Superior temporal gyrus (tissue), 1 donor: ENCODE measurements at regions not wholly inside any gene's neighbourhood (a gene's known extent, or its start where the extent isn't known, plus 50 kb on each side); places are given as distances from the start of the nearest gene placed in this dataset.

Experiments
- DNase-seq: peaks from one replicate; pipeline ENCODE4 v3.0.0-alpha.2; 2016; ENCODE audit errors: extremely low spot score

DNA sequence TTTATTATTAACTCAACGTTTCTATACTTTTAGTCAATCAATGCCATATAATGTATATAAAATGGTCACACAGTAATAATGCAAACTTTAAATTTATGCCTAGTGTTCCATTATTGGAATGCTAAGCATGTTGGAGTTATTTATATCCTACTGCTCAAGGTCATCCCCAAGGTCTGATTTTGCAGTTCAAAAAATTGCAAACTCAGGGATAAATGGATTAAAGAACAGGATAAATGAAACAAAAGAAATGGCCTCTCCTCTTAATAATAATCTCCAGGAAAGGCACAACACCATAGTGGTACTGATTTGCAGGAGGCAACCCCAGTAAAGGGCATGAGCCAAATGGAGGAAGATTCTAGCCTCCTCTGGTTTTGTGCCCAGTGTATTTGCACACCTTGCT is 436.4 kb downstream of the EPHA4 start:
- no peak for DNase-seq

DNA sequence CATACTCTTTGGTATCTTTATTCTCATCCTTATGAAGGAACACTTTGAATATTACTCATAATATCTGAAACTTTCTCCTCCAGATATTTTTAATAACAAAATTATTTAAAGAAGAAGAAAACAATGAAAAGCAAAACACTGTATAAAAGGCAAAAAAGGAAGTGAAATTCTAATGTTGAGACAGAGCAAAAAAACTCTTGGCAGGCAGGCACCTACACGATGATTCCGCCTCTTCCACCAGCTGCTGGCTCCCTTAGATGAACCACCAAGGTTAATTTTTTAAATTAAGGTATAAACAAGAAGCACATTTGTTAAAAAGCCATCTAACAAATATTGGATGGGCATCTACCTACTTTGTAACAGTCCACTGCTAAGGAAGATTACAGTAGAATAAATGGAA is 434.7 kb downstream of the EPHA4 start:
- no peak for DNase-seq

DNA sequence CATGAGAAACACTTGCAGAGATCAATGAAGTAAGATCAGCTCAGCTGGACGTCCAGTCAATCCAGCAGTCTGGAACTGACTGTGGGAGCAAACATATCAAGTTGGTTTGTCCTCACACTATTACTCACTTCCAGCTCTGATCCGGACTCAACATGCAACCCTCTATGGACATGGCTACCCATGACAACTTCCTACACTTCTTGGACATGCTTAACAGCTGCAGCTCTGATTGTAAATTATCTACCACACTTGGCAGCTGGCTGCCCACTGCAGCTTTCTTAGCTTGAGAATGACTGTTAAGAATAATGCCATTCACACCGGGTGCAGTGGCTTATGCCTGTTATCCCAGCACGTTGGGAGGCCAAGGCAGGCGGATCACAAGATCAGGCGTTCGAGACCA is 429.8 kb downstream of the EPHA4 start:
- DNase-seq = no peak

DNA sequence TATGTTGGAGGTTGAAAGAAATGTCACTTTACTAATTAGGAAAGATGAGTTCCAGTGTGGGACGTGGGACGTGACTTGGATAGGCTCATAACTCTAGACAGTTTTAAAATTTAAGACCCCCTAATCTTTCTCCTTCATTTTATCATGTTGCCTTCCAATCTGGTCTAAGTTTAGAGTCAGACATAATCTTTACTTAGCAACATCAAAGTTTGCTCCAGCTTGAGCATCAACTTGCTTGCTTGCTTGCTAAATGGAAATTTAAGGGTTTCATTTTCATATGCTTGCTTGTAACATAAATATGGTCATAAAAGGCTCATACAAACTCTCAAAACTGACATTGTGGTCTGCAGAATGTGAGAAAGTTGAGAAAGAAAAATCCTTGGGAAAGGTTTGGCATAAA is 428.9 kb downstream of the EPHA4 start:
- no peak for DNase-seq

DNA sequence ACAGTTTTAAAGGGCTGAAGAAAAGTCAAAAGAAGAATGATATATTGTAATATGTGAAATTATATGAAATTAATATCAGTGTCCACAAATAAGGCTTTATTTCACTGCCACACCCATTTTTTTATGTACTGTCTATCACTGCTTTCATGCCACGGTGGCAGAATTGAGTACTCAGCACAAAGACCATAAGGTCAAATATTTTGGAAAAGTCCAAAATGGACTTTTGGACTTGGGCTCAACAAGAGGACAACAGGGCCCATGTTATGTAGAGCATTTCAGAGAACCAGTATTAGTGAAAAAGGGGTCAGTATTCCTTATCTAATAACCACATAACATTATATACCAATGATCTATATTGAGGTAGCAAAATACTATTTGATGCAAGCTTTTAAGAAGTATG is 427.2 kb downstream of the EPHA4 start:
- DNase-seq = no peak

DNA sequence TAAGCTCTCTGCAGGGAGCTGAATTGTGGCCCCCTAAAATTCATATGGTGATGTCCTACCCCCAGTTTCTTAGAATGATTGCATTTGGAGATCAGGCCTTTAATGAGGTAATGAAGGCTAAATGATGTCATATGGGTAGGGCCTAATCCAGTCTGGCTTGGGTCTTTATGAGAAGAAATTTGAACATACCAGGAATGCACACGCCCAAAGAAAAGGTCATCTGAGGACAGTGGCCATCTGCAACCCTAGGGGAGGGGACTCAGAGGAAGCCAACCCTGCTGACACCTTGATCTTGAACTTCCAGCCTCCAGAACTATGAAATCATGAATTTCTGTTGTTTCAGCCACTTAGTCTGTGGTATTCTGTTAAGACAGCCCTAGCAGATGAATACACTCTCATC is 426.7 kb downstream of the EPHA4 start:
- no peak for DNase-seq

DNA sequence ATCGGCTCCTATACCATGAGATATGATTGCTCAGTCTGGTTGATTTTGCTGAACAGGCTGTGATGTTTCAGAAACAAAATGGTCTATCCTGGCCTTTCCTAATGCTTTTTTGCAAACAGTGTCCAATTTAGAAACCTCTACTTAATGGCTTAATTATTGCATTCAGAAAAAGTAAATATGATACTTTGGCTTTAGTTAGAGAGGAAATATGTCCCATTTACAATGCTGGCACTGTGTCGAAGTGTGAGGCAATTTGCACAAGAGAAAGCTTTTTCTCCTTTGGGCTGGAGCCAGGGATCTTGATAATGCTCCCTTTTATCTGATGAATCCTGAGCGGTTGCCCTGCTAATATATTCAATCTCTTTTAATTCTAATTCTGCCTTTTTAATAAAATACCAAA is 418.9 kb downstream of the EPHA4 start:
- DNase-seq = peak; percentile 90

DNA sequence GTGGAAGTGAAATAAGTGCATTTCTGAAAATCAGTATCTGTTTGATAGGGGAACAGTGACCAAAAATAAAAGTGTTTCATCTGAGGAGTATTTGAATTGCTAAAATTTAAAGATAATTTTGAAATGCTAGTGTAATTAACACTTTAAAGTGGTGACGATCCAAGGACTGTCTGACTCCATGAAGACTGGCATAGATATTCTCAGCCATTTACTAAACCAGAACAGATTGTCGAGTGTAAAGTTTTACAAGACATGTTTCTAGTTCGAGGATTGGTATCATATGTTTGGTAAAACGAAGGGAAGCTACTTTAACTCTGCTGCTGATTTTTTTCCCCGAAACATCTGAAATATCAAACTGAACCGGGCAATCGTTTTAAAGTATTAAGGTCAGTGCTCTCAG is 417.9 kb downstream of the EPHA4 start:
- DNase-seq = peak; percentile 10

DNA sequence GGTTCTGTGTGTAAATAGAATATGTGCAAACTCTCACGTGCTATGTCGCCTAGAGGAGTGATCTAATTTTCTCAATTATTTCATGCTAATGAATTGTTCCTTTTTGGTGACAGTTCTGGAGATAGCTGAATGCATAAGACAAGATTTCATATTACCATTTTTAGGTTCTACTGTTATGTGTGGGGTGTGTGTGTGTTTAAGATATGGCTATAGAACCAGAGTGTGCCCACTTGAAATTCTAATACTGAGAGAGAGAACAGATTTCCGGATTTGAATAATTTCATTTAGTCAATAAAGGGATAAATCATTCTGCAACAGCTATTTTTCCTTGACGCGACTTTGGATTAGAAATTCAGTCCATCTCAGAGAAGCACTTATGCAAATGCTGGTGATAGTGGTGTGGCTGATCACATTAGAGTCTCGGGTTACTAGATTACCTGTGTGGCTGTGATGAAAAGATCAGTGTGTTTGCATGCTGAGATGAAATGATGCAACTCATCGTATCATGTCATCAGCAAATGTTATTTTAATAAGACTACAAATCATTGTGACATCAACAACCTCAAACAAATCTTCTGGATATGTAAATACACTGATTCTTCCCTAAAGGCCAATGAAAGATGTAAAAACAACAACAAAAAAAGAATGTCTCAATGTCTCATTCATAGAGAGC is 415.9 kb downstream of the EPHA4 start:
- no peak for DNase-seq

DNA sequence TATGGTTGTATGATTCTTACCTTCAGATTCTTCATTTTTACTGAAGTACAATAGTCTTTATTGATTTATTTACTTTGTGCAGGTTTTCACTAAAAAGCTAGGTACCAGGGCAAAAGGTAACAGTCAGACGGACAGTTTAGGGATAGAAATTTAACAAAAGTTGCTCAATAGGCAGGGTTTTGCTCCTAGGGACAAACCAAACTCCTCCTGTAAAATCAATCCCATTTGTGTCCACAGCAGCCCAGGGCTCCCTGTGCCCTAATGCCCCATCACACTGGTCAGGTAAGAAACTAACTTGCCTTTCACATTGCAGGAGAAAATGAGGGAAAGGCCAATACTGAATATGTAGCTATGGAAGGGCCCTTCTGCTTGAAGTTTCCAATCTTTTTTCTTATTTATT is 410.9 kb downstream of the EPHA4 start:
- no peak for DNase-seq

DNA sequence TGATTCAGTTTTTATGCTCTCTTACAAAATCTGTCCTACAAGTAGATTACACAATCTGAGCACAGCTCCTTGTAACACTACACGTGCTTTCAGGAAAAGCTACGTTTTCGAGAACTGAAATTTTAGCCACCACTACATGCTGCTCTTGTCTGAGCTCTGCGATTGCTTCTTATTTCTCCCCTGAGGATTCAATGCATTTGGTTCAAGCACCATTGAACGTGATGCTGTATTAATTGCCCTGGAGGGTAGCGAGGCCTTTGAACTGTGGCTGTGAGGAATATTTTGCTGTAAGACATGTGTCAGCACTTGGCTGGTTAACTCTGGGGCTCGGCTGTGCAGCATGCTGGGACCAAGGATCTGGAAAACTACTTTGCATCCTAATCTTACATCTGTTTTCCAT is 405.8 kb downstream of the EPHA4 start:
- no peak for DNase-seq

DNA sequence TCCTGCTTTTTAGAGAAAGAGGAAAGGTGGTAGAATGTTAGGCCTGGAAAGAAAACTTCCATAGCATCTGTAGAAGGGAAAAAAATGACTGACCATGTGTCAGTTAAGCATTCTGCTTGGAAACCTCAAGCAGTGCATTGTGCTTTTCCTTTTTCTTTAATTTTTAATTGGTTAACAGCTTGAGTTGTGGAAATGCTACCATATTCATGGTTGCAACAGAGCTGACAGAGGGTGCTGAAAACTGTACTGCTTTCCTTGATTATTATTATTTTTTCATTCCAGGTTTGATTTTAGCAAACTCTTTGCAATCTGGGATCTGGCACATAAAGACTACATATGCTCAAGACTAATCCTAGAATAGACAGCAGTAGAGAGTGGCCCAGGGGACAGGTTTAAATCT is 404.5 kb downstream of the EPHA4 start:
- DNase-seq = no peak

DNA sequence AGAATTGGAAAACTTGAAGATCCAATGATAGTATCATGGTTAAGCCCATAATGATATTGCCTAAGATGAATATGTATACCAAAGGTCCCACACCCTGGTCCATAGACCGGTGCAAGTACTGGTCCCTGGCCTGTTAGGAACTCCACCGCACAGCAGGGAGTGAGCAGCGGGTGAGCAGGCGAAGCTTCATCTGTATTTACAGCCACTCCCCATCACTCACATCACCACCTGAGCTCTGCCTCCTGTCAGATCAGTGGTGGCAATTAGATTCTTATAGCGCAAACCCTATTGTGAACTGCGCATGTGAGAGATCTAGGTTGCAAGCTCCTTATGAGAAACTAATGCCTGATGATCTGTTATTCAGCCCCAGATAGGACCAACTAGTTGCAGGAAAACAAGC is 402.4 kb downstream of the EPHA4 start:
- DNase-seq = no peak

DNA sequence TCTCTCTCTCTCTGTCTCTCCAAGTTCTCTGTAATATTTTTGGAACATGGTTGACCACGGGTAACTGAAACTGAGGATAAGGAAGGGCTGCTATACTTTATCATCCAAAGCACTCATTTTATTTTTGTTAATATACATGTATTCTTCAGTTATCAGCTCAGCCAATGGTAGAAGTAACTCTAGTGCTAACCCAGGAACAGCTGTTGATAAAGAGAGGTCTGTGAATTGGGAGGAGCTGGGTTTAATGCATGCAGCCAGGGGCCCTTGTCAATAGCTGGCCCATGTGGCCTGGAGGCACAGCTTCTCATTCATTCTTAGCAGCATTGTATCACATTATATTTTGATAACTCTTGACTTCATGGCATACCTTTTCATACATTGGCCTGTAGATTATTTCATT is 401.6 kb downstream of the EPHA4 start:
- no peak for DNase-seq

DNA sequence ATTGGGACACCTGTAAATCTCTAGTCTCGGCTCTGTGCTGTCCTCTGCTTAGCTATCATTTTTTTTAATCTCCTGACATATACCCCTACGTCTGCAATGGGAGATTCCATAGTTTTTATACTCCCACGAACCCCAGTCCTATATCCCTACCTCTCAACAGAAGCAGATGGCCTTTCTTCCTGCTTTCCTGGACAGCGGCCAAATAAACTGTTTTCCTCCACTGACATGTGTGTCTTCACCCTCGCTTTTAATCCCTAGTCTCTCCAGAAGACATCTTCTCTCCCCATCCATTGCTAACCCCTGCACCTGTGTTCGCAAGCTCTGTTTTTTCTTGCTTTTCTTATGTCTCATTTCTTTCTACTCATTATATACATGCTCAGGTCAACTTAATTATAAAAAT is 395.4 kb downstream of the EPHA4 start:
- no peak for DNase-seq

DNA sequence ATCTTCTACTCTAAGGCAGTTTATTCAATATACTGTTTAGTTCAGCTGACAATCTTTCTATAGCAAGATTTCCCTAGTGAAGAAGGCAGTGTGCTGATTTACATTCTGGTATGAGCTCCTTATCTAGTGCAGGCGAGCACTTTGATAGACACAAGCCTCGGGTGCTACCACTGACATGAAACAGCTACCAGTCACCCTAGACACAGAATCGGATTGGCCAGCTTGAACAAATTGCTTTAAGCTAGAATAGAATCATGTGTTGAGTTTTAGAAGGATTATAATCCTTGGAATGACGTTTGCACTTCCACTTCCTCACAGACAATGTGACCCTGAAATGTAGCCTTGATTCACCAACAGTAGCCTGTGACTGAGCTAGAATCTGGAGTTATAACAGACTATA is 394.0 kb downstream of the EPHA4 start:
- DNase-seq = no peak

DNA sequence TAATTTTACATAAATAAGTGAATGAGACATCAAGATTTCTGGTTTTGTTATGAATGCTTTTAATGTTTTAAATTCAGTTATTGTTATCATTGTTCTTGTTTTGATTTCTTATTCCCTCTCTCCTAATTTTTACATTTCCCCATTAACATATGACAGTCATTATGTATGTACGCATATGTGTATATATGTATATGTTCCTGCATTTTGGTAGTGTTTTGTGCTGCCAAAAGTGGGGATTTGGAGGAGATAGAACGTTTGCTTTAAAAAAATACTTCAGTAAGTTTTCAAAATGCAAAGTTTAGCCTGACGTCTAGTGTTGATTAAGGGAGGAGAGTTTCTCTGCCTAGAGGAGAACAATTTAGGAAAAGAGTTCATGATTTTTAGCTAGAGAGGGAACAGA is 385.2 kb downstream of the EPHA4 start:
- DNase-seq = no peak

DNA sequence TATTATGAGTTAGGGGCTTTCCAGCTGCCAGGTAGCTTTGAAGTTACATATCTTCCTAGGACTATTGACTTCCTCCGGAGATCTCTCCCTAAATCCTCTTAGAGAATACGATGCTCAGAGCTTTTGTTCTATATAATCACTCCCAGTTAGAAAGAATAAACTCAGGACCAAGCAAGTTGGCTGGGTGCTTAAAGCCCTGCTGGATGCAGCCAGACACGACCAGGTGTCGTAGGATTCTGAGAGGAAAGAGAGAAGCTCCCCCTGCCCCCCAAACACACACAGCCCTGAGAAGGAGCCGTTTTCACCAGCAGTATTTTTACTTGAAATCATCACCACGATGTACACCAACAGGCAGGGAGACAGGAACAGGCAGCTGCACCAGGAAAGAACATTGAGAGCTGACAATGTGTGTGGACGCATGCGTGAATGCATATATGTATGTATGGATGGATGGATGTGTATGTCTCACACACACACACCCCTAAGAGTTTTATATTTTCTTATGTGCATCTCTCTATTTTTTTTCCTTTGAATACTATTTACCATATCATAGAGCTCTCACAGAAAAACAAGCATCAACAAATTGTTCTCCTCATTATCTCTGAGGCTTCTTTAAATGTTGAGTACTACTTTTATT is 382.6 kb downstream of the EPHA4 start:
- no peak for DNase-seq

DNA sequence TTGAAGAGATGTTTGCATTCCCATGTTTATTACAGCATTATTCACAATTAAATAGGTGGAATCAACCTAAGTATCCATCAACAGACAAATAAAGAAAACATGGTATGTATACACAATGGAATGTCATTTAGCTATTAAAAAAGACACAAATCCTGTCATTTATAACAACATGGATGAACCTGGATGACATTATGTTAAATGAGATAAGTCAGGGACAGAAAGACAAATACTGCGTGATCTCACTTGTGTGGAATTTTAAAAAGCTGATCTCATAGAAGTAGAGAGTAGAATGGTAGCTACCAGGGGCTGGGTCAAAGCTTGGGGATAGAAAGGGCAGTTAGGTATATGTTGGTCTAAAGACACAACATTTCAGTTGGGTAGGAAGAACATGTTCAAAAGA is 376.3 kb downstream of the EPHA4 start:
- DNase-seq = no peak

DNA sequence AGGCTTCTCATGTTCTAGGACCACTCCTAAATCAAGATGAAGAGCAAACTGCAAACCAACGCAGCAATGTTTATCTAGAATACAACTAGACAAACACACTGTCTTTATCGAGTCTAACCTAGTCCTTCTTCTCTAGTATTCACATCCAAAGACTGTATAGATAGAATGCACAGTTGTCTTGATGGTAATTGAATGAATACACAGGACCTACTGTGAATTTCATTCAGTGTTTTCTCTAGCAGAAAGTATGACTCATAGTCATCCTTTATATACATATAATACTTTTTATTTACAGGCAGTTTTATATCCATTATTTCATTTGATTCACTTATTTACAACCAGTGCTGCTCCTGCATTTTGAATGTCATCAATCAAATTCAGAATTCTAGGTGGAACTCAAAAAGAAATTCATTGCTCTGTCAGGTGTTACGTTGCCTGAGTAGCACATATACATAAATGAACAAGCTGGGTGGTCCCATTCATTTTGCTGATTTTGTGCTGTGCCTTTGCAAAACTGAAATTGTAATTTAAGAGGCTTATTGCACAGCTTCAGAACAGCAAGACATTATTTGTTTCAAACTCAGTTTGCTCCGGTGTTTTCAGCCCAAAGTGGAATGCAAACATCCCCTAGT is 374.8 kb downstream of the EPHA4 start:
- no peak for DNase-seq

DNA sequence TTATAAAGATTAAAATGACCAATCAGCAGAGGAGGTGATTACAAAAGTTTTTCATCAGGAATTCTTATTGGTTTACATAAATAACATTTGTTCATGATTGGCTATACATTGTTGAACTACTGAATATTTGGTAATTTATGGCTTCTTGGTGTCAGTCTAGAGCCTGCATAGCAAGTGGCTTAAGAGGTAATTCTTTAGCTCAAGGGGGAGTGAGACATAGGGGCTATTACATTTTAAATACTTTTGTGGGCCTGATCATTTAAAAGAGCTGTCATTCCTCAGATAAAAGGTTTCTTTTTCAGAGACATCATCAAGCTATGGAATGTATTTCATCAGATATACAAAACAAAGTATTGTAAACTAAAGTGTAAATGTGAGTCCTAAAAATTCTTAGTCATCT is 373.8 kb downstream of the EPHA4 start:
- no peak for DNase-seq

DNA sequence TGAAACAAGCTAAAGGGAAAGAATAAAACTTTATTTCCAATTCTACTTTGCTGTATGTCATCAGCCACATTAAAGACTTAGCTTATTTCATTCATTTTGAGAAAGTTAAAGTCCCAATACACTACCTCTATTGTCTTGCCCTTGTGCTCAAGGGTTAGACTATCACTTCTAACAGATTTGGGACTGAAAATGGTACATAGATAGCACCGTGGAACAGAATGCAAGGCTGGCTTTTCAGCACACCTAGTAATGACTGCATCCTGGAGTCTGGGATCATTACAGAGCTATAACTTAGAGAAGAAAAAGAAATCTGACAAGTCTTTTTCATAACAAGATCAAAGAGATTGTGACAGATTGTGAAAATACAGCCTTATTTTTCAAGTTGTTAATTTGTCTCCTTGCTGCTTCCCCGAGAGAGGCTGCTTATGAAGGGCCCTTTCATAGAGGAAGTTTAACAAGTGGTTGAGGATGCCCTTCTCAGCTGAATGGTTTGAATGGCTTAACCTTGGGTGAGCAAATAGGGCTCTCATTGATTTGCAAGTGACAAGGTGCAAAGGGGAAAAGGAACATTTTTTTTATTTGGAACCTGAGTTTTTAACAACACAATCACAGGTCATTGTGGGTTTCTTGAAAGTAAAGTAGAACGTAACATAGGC is 371.8 kb downstream of the EPHA4 start:
- DNase-seq = no peak

DNA sequence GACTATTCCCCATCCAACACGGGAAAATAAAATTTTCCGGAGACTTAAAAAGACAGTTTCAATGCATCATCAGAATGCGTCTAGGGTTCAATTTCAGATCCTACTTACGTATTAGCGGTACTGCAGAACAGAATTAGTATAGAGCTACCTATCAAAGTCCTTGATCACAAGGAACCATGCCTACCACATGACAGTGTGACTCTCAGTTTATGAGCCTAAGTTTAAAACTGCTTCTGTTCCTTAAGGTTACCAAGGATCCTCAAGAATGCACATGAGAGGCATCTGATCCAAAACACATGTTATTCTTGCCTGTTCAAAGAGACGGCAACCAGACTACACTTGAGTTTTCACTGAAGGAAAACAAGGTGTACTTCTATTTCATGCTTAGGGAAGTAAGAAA is 369.7 kb downstream of the EPHA4 start:
- no peak for DNase-seq
